ENCODE measurements at regions not wholly inside any gene's neighbourhood (a gene's known extent, or its start where the extent isn't known, plus 50 kb on each side); places are given as distances from the start of the nearest gene placed in this dataset.
A peak's percentile ranks its signal among the peaks of the same experiment; 100 is the strongest.
"Not testable (repeated sequence)": the region's sequence is repeated elsewhere in the genome, so short reads cannot be mapped to it uniquely, and the experiment has no call there.

DNA sequence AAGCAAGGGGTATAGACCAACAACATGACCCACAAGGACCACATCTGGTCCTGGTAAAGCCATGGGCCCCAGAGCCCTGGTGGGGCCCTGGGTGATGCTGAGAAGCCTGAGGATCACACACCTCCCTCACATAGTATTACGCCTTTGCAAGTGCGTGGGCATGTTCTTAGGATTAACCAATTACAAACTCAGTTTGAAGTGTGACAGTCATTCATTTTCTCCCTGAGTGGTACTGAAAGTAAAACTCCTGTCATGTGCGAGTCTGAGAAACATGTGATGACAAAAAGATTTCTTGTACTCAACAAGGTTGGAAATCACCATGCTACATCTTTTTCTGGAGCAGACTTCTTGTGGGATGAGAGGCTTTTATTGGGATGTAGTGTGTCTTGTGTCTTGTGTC lies 315.3 kb upstream of the DUSP10 start:
- Histone ChIP-seq H3K79me2 (ENCODE audit: insufficient read depth, low read length) (peaks cover 29% of the 10 kb centered on the region), H3K4me1 (ENCODE audit: insufficient read depth, low read length) (no peaks in the 10 kb centered on the region), H3K4me2 (ENCODE audit: insufficient read depth, low read length) (no peak overlapping the region), H4K20me1 (ENCODE audit: insufficient read depth, low read length) (no peaks in the 10 kb centered on the region), H3K27me3 (ENCODE audit: insufficient read depth, low read length) (no peaks in the 10 kb centered on the region), H3K27ac (ENCODE audit: low read depth, low read length) (no peak overlapping the region), H3K9me3 (ENCODE audit: low read depth, low read length) (no peaks in the 10 kb centered on the region), H3K36me3 (ENCODE audit: insufficient read depth, low read length) (no peaks in the 10 kb centered on the region), H2AFZ (ENCODE audit: low read length) (no peak overlapping the region), H3K4me3 (ENCODE audit: insufficient read depth, low read length) (no peak overlapping the region)
- TF ChIP-seq, protein P1, sequence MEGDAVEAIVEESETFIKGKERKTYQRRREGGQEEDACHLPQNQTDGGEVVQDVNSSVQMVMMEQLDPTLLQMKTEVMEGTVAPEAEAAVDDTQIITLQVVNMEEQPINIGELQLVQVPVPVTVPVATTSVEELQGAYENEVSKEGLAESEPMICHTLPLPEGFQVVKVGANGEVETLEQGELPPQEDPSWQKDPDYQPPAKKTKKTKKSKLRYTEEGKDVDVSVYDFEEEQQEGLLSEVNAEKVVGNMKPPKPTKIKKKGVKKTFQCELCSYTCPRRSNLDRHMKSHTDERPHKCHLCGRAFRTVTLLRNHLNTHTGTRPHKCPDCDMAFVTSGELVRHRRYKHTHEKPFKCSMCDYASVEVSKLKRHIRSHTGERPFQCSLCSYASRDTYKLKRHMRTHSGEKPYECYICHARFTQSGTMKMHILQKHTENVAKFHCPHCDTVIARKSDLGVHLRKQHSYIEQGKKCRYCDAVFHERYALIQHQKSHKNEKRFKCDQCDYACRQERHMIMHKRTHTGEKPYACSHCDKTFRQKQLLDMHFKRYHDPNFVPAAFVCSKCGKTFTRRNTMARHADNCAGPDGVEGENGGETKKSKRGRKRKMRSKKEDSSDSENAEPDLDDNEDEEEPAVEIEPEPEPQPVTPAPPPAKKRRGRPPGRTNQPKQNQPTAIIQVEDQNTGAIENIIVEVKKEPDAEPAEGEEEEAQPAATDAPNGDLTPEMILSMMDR (IDR thresholded peaks at IDR 0.05; ENCODE audit: extremely low read depth, low read depth, low read length), result no peak
- no peak for DNase-seq (ENCODE audit: insufficient read length, low spot score, missing footprints)

DNA sequence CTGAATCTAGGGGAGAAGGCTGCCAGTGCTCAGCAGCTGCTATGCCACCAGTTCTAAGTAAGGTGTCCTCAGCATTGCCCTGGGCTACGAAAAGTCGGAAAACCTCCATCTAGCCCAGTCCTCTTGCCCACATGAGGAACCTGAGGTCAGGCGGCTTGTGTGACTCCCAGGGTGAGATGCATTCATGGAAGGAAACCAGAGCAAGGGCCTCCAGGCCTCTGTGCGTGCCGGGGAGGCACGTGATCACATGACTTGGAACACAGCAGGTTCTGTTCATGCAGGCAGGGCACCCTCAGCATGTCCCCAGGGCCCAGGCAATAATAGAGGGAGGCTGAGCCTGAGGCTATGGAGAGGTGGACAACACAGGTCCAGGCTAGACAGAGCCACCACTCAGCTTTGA lies 312.5 kb upstream of the DUSP10 start:
- H3K4me1 ChIP-seq (ENCODE audit: insufficient read depth, low read length), result no peaks in the 10 kb centered on the region

DNA sequence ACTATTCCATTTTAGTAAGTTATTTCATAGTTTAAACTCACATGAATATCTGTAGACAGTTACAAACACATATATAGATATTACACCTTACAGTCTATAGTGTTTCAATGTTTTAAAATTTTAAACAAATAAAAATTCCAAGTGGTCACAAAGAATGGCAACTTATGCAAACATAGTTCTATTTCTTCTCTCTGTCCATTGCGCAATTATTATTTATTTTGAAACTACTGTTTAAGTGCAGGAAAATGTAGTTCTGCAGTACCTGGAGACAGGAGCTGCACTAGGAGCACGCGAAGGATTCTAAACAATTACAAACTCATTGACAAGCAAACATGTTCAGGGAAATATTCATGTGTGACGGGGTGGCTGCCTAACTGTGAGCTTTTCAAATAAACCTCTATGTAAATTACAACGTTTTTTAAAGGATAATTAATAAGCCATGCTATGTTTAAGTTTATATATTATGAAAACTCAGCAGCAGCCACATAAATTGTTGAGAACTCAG lies 312.0 kb upstream of the DUSP10 start:
- H3K36me3 ChIP-seq (ENCODE audit: insufficient read depth, low read length), result no peaks in the 10 kb centered on the region
- peaks cover 3% of the 10 kb centered on the region for H3K79me2 ChIP-seq (ENCODE audit: insufficient read depth, low read length)
- TF ChIP-seq, protein P1 (IDR thresholded peaks at IDR 0.05; ENCODE audit: extremely low read depth, low read depth, low read length), result no peak
- peak; percentile 37 for DNase-seq (ENCODE audit: insufficient read length, low spot score, missing footprints)
- no peaks in the 10 kb centered on the region for H3K27me3 ChIP-seq (ENCODE audit: insufficient read depth, low read length)
- H3K9me3 ChIP-seq (ENCODE audit: low read depth, low read length), result no peaks in the 10 kb centered on the region
- no peak overlapping the region for H3K27ac ChIP-seq (ENCODE audit: low read depth, low read length)
- no peak overlapping the region for H2AFZ ChIP-seq (ENCODE audit: low read length)
- no peak overlapping the region for H3K4me3 ChIP-seq (ENCODE audit: insufficient read depth, low read length)
- H3K4me1 ChIP-seq (ENCODE audit: insufficient read depth, low read length), result peaks cover 2% of the 10 kb centered on the region
- no peaks in the 10 kb centered on the region for H4K20me1 ChIP-seq (ENCODE audit: insufficient read depth, low read length)
- H3K4me2 ChIP-seq (ENCODE audit: insufficient read depth, low read length), result no peak overlapping the region

More for the DNA sequence above, 312.5 kb upstream of the DUSP10 start:
- Histone ChIP-seq H3K27me3 (ENCODE audit: insufficient read depth, low read length) (no peaks in the 10 kb centered on the region), H3K4me2 (ENCODE audit: insufficient read depth, low read length) (no peak overlapping the region), H2AFZ (ENCODE audit: low read length) (no peak overlapping the region), H3K4me3 (ENCODE audit: insufficient read depth, low read length) (no peak overlapping the region), H3K9me3 (ENCODE audit: low read depth, low read length) (no peaks in the 10 kb centered on the region), H3K27ac (ENCODE audit: low read depth, low read length) (no peak overlapping the region), H3K36me3 (ENCODE audit: insufficient read depth, low read length) (no peaks in the 10 kb centered on the region), H3K79me2 (ENCODE audit: insufficient read depth, low read length) (peaks cover 9% of the 10 kb centered on the region), H4K20me1 (ENCODE audit: insufficient read depth, low read length) (no peaks in the 10 kb centered on the region)
- DNase-seq (ENCODE audit: insufficient read length, low spot score, missing footprints), result no peak
- TF ChIP-seq, protein P1 (IDR thresholded peaks at IDR 0.05; ENCODE audit: extremely low read depth, low read depth, low read length), result no peak

DNA sequence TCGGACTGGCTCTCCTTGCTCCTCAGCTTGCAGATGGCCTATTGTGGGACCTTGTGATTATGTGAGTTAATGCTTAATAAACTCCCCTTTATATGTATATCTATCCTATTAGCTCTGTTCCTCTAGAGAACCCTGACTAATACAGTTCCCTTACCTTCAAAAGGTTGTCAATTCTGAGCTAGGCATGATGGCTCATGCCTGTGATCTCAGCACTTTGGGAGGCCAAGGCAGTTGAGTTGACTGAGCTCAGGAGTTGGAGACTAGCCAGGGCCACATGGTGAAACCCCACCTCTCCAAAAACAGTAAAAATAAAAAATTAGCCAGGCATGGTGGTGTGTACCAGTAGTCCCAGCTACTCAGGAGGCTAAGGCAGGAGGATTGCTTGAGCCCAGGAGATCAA lies 309.4 kb upstream of the DUSP10 start:
- H4K20me1 ChIP-seq (ENCODE audit: insufficient read depth, low read length), result not testable (repeated sequence)

DNA sequence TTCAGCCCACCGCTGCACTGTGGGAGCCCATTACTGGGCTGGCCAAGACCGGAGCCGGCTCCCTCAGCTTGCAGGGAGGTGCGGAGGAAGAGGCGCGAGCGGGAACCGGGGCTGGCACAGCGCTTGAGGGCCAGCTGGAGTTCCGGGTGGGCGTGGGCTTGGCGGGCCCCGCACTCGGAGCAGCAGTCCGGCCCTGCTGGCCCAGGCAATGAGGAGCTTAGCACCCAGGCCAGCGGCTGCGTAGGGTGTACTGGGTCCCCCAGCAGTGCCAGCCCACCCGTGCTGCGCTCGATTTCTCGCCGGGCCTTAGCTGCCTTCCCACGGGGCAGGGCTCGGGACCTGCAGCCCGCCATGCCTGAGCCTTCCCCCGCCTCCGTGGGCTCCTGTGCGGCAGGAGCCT lies 307.8 kb upstream of the DUSP10 start:
- not testable (repeated sequence) for H3K9me3 ChIP-seq (ENCODE audit: low read depth, low read length); H3K27me3 ChIP-seq (ENCODE audit: insufficient read depth, low read length)
- H3K4me1 ChIP-seq (ENCODE audit: insufficient read depth, low read length), result peaks cover 14% of the 10 kb centered on the region

More for the DNA sequence above, 309.4 kb upstream of the DUSP10 start:
- H3K4me3 ChIP-seq (ENCODE audit: insufficient read depth, low read length); H3K79me2 ChIP-seq (ENCODE audit: insufficient read depth, low read length); H2AFZ ChIP-seq (ENCODE audit: low read length); DNase-seq (ENCODE audit: insufficient read length, low spot score, missing footprints); H3K36me3 ChIP-seq (ENCODE audit: insufficient read depth, low read length); H3K4me2 ChIP-seq (ENCODE audit: insufficient read depth, low read length); H3K9me3 ChIP-seq (ENCODE audit: low read depth, low read length); H3K27ac ChIP-seq (ENCODE audit: low read depth, low read length); H3K27me3 ChIP-seq (ENCODE audit: insufficient read depth, low read length): not testable (repeated sequence)
- H3K4me1 ChIP-seq (ENCODE audit: insufficient read depth, low read length), result peaks cover 14% of the 10 kb centered on the region

More for the DNA sequence above, 307.8 kb upstream of the DUSP10 start:
- not testable (repeated sequence) for H3K4me3 ChIP-seq (ENCODE audit: insufficient read depth, low read length); H3K36me3 ChIP-seq (ENCODE audit: insufficient read depth, low read length); H3K4me2 ChIP-seq (ENCODE audit: insufficient read depth, low read length); H3K79me2 ChIP-seq (ENCODE audit: insufficient read depth, low read length); H4K20me1 ChIP-seq (ENCODE audit: insufficient read depth, low read length); H2AFZ ChIP-seq (ENCODE audit: low read length); H3K27ac ChIP-seq (ENCODE audit: low read depth, low read length); DNase-seq (ENCODE audit: insufficient read length, low spot score, missing footprints)
